Common myeloid progenitor, CD34-positive (primary cell): ENCODE measurements at regions not wholly inside any gene's neighbourhood (a gene's known extent, or its start where the extent isn't known, plus 50 kb on each side); places are given as distances from the start of the nearest gene placed in this dataset.
A peak's percentile ranks its signal among the peaks of the same experiment; 100 is the strongest.

Source experiments
- CTCF ChIA-PET: fragments of 350-600 bp; sonication (Branson Sonifier 250); formaldehyde crosslinking; loops from one replicate; lab custom pipeline; 2021; ENCODE audit warnings: antibody characterized with exemption; lab: Charles Lee
- POLR2A ChIA-PET: fragments of 350-600 bp; sonication (Branson Sonifier 250); formaldehyde crosslinking; loops from one replicate; lab custom pipeline; 2021; ENCODE audit warnings: antibody characterized with exemption; lab: Charles Lee
- DNase-seq, 3 donors: peaks; one replicate each; pipeline versions ENCODE4 v3.0.0 to v3.0.0-alpha.2; 2013
- H3K27ac ChIP-seq, 2 experiments: 1 replicate in 1 of 2; 2 replicates in 1 of 2; pipeline ENCODE4 v1.7.0; 2013; ENCODE audit warnings: inconsistent platforms in 2 of 2, low read length in 2 of 2, mild to moderate bottlenecking in 2 of 2, low read depth in 1 of 2, moderate library complexity in 1 of 2; ENCODE audit not compliant: severe bottlenecking in 2 of 2, insufficient read depth in 1 of 2, poor library complexity in 1 of 2
- H3K27me3 ChIP-seq, 5 experiments: replicated peaks in 2 of 5; 1 replicate in 3 of 5; 2 replicates in 2 of 5; pipeline versions ENCODE4 v1.6.1 to v1.7.0; 2013; ENCODE audit warnings: low read length in 4 of 5, mild to moderate bottlenecking in 2 of 5, moderate library complexity in 2 of 5, inconsistent platforms in 1 of 5; ENCODE audit not compliant: insufficient read depth in 5 of 5, control insufficient read depth in 4 of 5
- H3K36me3 ChIP-seq, 4 experiments: 1 replicate in 2 of 4; 2 replicates in 2 of 4; pipeline versions ENCODE4 v1.6.1 to v1.7.0; 2013; ENCODE audit warnings: low read length in 3 of 4, control low read depth in 1 of 4, mild to moderate bottlenecking in 1 of 4; ENCODE audit not compliant: control insufficient read depth in 4 of 4, insufficient read depth in 4 of 4
- H3K4me1 ChIP-seq, 4 experiments: 1 replicate in 3 of 4; 2 replicates in 1 of 4; pipeline versions ENCODE4 v1.6.1 to v1.7.1; 2013; ENCODE audit warnings: low read length in 3 of 4, mild to moderate bottlenecking in 3 of 4, control low read depth in 1 of 4, inconsistent platforms in 1 of 4, moderate library complexity in 1 of 4; ENCODE audit not compliant: control insufficient read depth in 4 of 4, insufficient read depth in 4 of 4; ENCODE audit errors: control extremely low read depth in 1 of 4
- H3K4me3 ChIP-seq, 7 experiments: 1 replicate in 4 of 7; 2 replicates in 3 of 7; pipeline versions ENCODE4 v1.5.1 to v1.7.0; 2013; ENCODE audit warnings: mild to moderate bottlenecking in 7 of 7, low read length in 6 of 7, moderate library complexity in 6 of 7, inconsistent platforms in 2 of 7, low read depth in 2 of 7, control low read depth in 1 of 7; ENCODE audit not compliant: insufficient read depth in 4 of 7, control insufficient read depth in 1 of 7; ENCODE audit errors: extremely low read depth in 1 of 7
- H3K9me3 ChIP-seq, 5 experiments: 1 replicate in 4 of 5; 2 replicates in 1 of 5; pipeline versions ENCODE4 v1.6.1 to v1.7.1; 2013; ENCODE audit warnings: low read length in 4 of 5, mild to moderate bottlenecking in 2 of 5, inconsistent platforms in 1 of 5, low read depth in 1 of 5, moderate library complexity in 1 of 5; ENCODE audit not compliant: control insufficient read depth in 4 of 5, insufficient read depth in 2 of 5; ENCODE audit errors: control extremely low read depth in 1 of 5
- WGBS: methylation state at CpG from one replicate; pipeline ENCODE4 v1.1.5; 2013; ENCODE audit not compliant: insufficient coverage; 5-methylcytosine and 5-hydroxymethylcytosine counted together

GRCh38 chr1:58993403-58993802 lies 209.6 kb upstream of the JUN start:
- 94% methylated on average over 2 of the region's 3 CpGs for WGBS
- Histone ChIP-seq H3K27me3 (peaks cover 0 to 2% (median 0%) of the 10 kb centered on the region in 5 experiments), H3K36me3 (no peaks in the 10 kb centered on the region), H3K4me1 (no peaks in the 10 kb centered on the region), H3K9me3 (no peaks in the 10 kb centered on the region), H3K27ac (no peak overlapping the region), H3K4me3 (no peak overlapping the region)
- POLR2A ChIA-PET: no interaction called here
- CTCF ChIA-PET: interaction anchor here (0.7 to 1.5 kb wide), 2 partner anchors 10 to 11 kb away, joined by 3 to 4 read pairs; no protein-coding TSS in a partner anchor
- DNase-seq: no peak

- DNase-seq: no peak
- ChIA-PET POLR2A (no interaction called here), CTCF (no interaction called here)
- no peaks in the 10 kb centered on the region for H3K9me3 ChIP-seq
- WGBS: 100% methylated on average over 2 of the region's 2 CpGs
- no peak overlapping the region for H3K27ac ChIP-seq
- H3K4me3 ChIP-seq: no peak overlapping the region
- H3K4me1 ChIP-seq: no peaks in the 10 kb centered on the region
- H3K27me3 ChIP-seq: peaks cover 0 to 2% (median 0%) of the 10 kb centered on the region in 5 experiments
- no peaks in the 10 kb centered on the region for H3K36me3 ChIP-seq
Observed at GRCh38 chr1:58994664-58995063, 210.8 kb upstream of the JUN start.

GRCh38 chr1:58996341-58997059 lies 212.7 kb upstream of the JUN start:
- ChIA-PET CTCF (no interaction called here), POLR2A (no interaction called here)
- no peak overlapping the region for H3K4me3 ChIP-seq
- H3K27me3 ChIP-seq: peaks cover 0 to 2% (median 0%) of the 10 kb centered on the region in 5 experiments
- no CpG with 5 or more reads among the region's 2 CpGs for WGBS
- no peak for DNase-seq
- no peak overlapping the region for H3K27ac ChIP-seq
- H3K9me3 ChIP-seq: no peaks in the 10 kb centered on the region
- no peaks in the 10 kb centered on the region for H3K4me1 ChIP-seq
- H3K36me3 ChIP-seq: no peaks in the 10 kb centered on the region

- Histone ChIP-seq H3K27me3 (peaks cover 0 to 2% (median 0%) of the 10 kb centered on the region in 5 experiments), H3K4me1 (no peaks in the 10 kb centered on the region), H3K4me3 (no peak overlapping the region), H3K9me3 (no peaks in the 10 kb centered on the region), H3K36me3 (no peaks in the 10 kb centered on the region), H3K27ac (no peak overlapping the region)
- CTCF ChIA-PET: no interaction called here
- DNase-seq: no peak
- WGBS: 100% methylated on average over 1 of the region's 1 CpG
- POLR2A ChIA-PET: no interaction called here
Observed at GRCh38 chr1:58997060-58997411, 213.2 kb upstream of the JUN start.

- H3K4me3 ChIP-seq: no peak overlapping the region
- no peaks in the 10 kb centered on the region for H3K4me1 ChIP-seq
- no peak for DNase-seq
- no peaks in the 10 kb centered on the region for H3K9me3 ChIP-seq
- H3K36me3 ChIP-seq: no peaks in the 10 kb centered on the region
- CTCF ChIA-PET: no interaction called here
- WGBS: no CpG with 5 or more reads among the region's 1 CpG
- H3K27ac ChIP-seq: no peak overlapping the region
- POLR2A ChIA-PET: no interaction called here
- no peaks in the 10 kb centered on the region for H3K27me3 ChIP-seq
Observed at GRCh38 chr1:58997637-58998036, 213.8 kb upstream of the JUN start.

GRCh38 chr1:58999676-59000075 lies 215.8 kb upstream of the JUN start:
- DNase-seq: peak in 2 of 3 donors; percentile 19 to 20
- 60% methylated on average over 5 of the region's 8 CpGs for WGBS
- Histone ChIP-seq H3K27me3 (no peaks in the 10 kb centered on the region), H3K27ac (no peak overlapping the region), H3K36me3 (no peaks in the 10 kb centered on the region), H3K4me3 (no peak overlapping the region), H3K4me1 (no peaks in the 10 kb centered on the region), H3K9me3 (no peaks in the 10 kb centered on the region)
- POLR2A ChIA-PET: no interaction called here
- CTCF ChIA-PET: no interaction called here

- no peaks in the 10 kb centered on the region for H3K36me3 ChIP-seq
- no peak for DNase-seq
- no peak overlapping the region for H3K4me3 ChIP-seq
- no peaks in the 10 kb centered on the region for H3K27me3 ChIP-seq
- H3K4me1 ChIP-seq: peaks cover 5 to 17% (median 9%) of the 10 kb centered on the region in 4 experiments
- POLR2A ChIA-PET: interaction anchor here (0.6 kb wide), 1 partner anchor 256 kb away, joined by 4 read pairs; no protein-coding TSS in a partner anchor
- no peaks in the 10 kb centered on the region for H3K9me3 ChIP-seq
- 100% methylated on average over 2 of the region's 2 CpGs for WGBS
- CTCF ChIA-PET: interaction anchor here (0.7 to 1.2 kb wide), 3 partner anchors 10 to 151 kb away, joined by 3 read pairs; no protein-coding TSS in a partner anchor
- no peak overlapping the region for H3K27ac ChIP-seq
Observed at GRCh38 chr1:59004755-59005154, 220.9 kb upstream of the JUN start.
